ENCODE measurements at regions not wholly inside any gene's neighbourhood (a gene's known extent, or its start where the extent isn't known, plus 50 kb on each side); places are given as distances from the start of the nearest gene placed in this dataset.
"Not testable (repeated sequence)": the region's sequence is repeated elsewhere in the genome, so short reads cannot be mapped to it uniquely, and the experiment has no call there.

DNA sequence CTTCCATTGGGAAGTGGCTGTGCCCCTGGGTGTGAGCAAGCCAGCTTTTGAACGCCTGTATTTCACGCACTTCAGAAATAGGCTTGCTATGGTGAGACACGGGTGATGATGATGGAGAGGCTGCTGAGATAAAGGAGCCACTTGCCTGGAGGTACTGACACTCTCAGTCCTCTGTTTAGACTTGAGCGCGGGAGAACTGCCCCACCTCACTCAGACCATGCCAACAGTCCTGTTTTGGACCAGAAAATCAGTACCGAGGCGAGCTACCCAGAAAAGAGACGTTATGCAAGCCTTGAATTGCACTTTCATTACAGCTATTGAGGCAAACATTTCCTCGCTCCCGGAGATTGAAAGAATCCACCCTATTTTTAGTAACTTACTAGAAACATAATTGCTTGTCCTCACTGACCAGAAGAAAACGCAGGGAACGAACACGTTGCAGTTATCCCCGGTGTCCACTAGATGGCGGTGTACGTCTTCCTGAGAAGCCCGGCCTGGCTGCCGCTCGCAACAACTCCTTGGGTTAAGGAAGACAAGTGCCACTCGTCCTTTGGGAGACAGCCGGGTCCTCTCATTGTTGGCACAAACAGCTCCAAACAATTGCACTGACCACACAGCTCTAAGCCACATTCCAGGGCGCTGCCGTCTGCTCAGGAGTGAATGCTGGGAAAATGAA, 142.4 kb downstream of the PSAT1 start:
- DNase-seq = peak; percentile 72

DNA sequence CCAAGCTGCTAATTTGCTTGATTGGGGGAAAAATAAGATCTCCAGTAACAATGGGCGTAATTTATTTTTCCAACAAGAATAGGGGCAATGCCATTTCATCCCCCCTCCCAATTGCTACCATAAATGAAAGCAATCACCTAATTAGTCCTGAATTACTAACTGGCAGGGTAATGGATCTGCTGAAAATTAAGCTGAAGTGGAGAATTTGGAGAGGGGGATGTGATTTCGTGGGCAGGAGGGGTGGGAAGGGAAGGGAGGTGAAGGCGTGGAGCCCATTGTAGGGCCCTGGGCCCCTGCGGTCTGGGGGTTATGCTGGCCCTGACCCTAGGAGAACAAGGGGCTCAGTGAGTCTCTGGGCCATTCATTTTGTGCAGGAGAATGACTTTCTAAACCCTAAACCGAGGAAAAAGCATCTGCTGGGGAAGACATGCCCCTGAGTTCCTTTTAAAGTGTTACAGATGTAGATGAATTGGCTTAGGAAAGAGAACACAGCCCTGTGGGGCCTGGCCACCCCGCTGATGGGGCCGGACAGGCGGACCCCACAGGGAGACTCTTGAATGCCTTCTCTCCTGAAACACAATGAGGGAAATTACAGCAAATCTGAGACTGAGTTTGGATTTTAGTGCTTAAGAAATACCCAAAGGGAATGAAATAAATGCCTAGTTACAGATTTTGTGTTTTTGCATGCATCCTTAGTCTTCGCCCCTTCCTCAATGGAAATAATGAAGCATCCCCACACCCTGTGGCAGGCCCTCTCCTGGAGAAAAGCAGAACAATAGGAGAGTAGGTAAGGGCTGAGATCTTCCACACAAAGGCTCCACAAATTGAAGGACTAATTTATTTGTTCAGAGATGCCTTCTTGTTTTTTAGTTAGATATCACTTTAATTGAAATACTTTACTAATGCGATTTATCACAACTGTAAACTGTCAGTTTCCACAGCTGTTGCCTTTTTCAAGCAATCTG, 143.2 kb downstream of the PSAT1 start:
- no peak for DNase-seq

DNA sequence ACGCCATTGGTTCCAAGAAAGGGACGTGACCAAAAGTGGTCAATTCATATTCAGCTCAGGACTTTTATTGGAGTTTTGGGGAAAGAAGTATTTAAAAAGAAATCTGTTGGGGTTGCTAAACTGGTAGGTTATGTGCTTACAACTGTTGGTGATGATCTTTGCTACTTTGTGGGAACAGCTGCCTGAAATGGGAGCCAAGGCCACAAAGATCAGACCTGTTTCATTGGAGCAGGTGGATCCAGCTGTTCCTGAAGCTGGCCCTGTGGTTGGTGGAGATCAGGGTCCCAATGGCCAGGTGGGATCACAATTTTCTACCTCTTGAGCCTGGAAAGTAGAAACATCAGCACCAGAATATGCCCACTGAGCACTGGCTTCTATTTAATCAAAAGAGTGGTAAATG, 144.5 kb downstream of the PSAT1 start:
- no peak for DNase-seq

DNA sequence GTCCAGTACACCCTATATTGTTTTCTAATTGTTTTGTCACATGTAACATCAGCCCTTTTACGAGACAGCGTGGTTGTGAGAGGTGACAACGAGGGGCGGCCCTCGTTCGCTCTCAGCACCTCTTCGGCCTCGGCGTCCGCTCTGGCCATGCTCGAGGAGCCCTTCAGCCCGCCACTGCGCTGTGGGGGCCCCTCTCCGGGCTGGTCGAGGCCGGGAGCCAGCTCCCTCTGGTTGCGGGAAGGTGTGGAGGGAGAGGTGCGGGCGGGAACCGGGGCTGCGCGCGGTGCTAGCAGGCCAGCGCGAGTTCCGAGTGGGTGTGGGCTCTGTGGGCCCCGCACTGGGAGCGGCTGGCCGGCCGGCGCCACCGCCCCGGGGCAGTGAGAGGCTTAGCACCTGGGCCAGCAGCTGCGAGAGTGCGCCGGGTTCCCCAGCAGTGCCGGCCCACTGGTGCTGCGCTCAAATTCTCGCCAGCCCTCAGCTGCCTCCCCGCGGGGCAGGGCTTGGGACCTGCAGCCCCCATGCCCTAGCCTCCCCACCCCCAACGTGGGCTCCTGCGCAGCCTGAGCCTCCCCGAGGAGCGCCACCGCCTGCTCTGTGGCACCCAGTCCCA, 145.0 kb downstream of the PSAT1 start:
- DNase-seq = no peak

DNA sequence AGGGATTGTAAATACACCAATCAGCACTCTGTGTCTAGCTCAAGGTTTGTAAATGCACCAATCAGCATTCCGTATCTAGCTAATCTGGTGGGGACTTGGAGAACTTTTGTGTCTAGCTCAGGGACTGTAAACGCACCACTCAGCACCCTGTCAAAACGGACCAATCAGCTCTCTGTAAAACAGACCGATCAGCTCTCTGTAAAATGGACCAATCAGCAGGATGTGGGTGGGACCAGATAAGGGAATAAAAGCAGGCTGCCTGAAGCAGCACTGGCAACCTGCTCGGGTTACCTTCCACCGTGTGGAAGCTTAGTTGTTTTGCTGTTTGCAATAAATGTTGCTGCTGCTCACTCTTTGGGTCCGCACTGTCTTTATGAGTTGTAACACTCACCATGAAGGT, 145.7 kb downstream of the PSAT1 start:
- not testable (repeated sequence) for DNase-seq

DNA sequence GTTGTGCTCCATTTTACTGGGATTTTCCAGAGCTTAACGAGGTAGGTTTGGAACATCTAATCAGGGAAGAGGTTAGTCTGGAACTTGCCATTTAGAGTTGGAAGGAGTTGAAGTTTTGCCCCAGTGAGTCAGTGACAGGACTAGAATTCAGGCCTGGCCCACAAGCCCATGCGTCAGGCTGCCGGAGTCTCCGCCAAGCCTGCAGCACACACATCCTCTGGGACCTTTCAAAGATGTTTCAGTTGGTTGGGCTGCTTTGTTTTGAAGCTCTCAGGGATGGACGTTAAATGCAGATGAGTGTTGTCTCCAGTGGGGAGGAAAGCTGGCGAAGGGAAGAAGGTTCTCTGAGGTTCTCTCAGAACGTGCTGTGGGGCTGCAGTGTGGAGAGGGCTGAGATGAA, 147.0 kb downstream of the PSAT1 start:
- no peak for DNase-seq

DNA sequence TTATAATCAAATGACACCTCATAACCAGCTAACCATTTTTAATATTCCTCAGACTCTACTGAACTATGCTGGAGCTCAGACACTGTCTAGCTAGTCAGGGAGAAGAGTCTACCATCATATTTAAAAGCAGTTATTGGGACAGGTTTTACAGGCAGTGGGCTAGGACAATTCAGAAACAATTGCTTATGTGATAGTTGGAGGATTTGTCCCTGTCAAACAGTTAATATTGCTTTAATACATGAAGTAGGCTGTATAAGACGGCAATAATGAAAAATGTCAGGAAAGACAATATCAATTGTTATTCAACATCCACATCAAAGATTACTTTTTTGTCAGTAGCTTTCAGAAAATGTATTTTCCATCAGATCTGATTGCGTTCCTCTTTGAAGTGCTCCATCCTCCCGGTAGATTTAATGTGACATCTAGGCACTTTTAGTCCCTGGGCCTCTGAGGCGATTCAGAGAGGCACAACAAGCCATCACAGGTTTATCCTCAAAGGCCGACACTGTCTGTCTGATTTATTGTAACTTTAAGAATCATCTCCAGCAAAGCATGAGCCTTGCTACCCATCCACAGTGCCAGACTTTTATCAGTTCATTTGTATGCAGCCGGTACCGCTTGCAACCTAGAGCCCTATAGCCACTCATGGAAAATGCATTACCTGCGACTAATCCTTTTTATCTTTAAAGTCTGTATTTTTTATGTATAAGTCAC, 152.2 kb downstream of the PSAT1 start:
- no peak for DNase-seq

DNA sequence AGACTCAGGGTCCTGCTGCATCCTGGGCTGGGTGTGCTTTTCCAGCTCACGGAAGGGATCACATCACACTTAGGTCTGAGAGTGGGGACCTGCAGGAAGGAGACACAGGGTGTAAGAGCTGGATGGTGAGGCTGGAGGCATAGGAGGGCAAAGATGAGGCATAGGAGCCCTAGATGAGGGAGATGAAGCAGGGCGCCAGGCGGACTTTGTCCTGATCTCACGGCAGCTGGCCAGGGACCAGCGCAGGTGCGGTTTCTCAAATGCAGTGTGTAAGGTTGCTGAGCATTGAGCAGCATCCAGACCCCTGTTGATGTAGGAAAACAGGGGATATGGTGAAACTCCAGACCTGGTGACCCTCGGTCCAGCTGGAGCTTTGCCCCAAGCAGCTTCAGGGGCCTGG, 156.5 kb downstream of the PSAT1 start:
- DNase-seq = no peak

GRCh38 chr9:78462611-78463010, 165.7 kb downstream of the PSAT1 start:
- DNase-seq = no peak

GRCh38 chr9:78463750-78464149, 166.8 kb downstream of the PSAT1 start:
- DNase-seq = no peak

DNA sequence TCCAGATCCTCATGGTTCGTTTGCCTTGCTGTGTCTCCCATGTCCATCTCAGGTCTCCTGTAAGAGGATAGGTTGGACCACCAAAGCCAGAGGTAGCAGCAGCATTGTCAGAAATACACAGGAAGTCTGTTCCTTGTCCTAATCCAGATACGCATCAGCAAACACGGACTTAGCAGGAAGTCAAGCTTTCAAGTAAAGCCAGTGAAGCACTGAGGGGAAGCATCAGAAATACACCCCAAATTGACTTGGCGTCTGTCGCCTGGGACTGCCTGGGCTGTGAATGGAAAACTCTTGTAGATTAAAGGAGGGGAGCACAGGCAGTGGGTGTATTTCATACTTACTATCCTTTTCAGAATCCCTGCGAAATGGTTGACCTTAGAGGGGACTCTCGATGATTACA, 171.3 kb downstream of the PSAT1 start:
- no peak for DNase-seq

DNA sequence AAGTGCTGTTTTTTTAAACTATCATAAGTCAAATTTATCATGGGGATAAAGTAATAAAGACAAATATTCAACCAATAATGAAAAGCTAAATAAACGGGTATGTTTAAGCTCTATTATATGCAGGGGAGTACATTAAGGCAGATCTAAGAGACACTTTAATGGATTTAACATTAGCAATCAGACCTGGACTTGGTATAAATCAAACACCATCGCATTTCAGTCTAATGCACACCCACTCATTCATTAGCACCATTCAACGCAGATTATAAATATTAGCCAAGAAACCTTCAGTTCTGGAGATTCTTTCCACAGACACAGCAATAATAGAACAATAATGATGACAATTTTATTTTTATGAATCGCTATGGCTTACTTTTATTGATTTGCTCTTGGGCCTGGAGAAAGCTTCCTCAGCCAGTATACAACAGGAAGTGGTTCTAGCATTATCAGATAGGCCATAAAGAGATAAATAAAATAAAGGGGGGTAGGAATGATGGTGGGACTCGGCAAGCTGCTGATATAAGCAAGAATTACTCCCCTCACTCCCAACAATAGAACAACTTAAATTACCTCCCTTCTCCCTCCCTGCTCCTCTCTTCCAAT, 172.2 kb downstream of the PSAT1 start:
- no peak for DNase-seq

DNA sequence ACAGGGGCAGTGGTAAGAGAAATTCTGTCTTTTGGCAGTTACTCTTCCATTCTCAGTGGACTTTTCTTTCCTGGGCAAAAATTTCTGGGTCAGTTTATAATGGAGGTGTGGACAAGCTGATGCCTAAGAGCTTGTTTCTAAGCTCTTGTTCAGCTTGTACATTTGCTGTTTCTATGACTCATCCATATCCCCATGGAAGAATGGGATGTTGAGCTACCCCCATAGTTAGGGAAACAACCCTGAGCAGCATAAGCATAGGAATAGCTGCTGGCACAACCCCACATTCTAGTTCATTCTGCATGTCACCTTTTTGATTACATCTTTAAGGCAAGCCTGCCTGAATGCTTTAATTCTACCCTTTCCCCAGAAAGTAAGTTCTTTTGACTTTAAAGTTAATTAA, 173.3 kb downstream of the PSAT1 start:
- DNase-seq = no peak

- DNase-seq = no peak
These were observed 173.8 kb downstream of the PSAT1 start for GRCh38 chr9:78470741-78471140.

GRCh38 chr9:78472111-78472510, 175.2 kb downstream of the PSAT1 start:
- DNase-seq = no peak

DNA sequence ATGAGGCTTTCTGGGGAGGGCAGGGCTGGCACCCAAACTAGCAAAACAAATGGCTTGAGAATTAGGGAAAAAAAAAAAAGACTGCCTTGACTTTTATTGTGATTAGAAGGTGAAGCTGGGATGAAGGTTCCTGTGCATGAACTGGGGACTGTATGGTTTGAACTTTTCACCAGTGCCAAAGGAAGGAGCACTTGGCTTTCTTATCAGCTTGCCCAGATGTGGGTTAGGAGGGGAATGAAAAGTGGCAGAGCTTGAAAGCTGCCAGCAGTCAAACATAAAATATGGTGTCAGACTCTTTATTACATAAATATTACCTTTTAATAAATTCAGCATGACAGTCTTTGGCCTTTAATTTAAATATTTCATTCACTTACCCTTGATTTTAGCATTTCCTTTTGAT, 182.5 kb downstream of the PSAT1 start:
- DNase-seq = no peak

GRCh38 chr9:78486661-78487060, 189.7 kb downstream of the PSAT1 start:
- no peak for DNase-seq

- no peak for DNase-seq
These were observed 193.3 kb downstream of the PSAT1 start for GRCh38 chr9:78490231-78490630.

- no peak for DNase-seq
These were observed 194.5 kb downstream of the PSAT1 start for GRCh38 chr9:78491402-78491801.

GRCh38 chr9:78493166-78493742, 196.3 kb downstream of the PSAT1 start:
- DNase-seq = no peak

GRCh38 chr9:78502566-78502965, 205.6 kb downstream of the PSAT1 start:
- DNase-seq = no peak

DNA sequence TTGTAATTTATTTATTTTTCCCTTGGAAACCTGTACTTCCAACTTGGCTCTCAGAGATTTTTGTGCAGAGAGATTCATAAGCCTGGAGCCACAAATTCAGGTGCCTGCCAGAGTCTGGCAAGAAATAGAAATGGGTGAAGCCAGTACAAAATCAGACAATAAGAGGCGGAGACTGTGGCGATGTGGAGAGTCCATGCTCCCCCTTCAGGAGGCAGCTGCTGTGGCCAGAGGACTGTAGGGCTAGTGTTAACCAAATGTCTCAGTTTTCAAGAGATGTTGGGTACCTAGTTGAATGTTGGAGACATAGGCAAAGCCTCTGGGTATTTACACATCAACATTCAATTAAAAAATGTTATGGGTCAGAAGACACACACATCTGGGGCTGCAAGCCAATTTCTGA, 208.6 kb downstream of the PSAT1 start:
- DNase-seq = no peak
